DND-41 (cell line): ENCODE measurements at regions not wholly inside any gene's neighbourhood (a gene's known extent, or its start where the extent isn't known, plus 50 kb on each side); places are given as distances from the start of the nearest gene placed in this dataset.

ENCODE experiments used
- ATAC-seq: fragments of 200-7000 bp; cut with Tn5 transposase; 3 replicates; pipeline ENCODE4 v1.9.1; 2021; ENCODE audit warnings: low read depth; ENCODE audit not compliant: insufficient read depth
- DNase-seq: peaks from one replicate; pipeline ENCODE4 v3.0.0-alpha.2; 2020
- H2AFZ ChIP-seq: 2 replicates; pipeline ENCODE4 v1.6.0; 2012; ENCODE audit warnings: low read depth, low read length
- H3K27ac ChIP-seq: 2 replicates; pipeline ENCODE4 v1.5.1; 2012; ENCODE audit warnings: low read length, inconsistent platforms
- H3K27me3 ChIP-seq: fragments of 200-600 bp; sonication (generic); 2 replicates; pipeline ENCODE4 v1.6.0; 2012; ENCODE audit warnings: low read length, mild to moderate bottlenecking, inconsistent platforms; ENCODE audit not compliant: insufficient read depth, poor library complexity
- H3K36me3 ChIP-seq: 2 replicates; pipeline ENCODE4 v1.5.1; 2012; ENCODE audit warnings: low read length, inconsistent platforms; ENCODE audit not compliant: insufficient read depth
- H3K4me1 ChIP-seq: 2 replicates; pipeline ENCODE4 v1.5.1; 2012; ENCODE audit warnings: mild to moderate bottlenecking, low read length; ENCODE audit not compliant: insufficient read depth
- H3K4me2 ChIP-seq: 2 replicates; pipeline ENCODE4 v1.6.0; 2012; ENCODE audit warnings: mild to moderate bottlenecking, moderate library complexity, low read length, inconsistent platforms; ENCODE audit not compliant: insufficient read depth
- H3K4me3 ChIP-seq, 2 experiments: fragments of 200-600 bp in 1 of 2; shearing (Covaris generic) in 1 of 2; 2 replicates each; pipeline ENCODE4 v1.5.1; 2012 to 2016; ENCODE audit warnings: inconsistent platforms in 2 of 2, low read length in 2 of 2, mild to moderate bottlenecking in 2 of 2, low read depth in 1 of 2, moderate library complexity in 1 of 2
- H3K79me2 ChIP-seq: 2 replicates; pipeline ENCODE4 v1.6.0; 2012; ENCODE audit warnings: low read length, inconsistent platforms; ENCODE audit not compliant: insufficient read depth
- H3K9ac ChIP-seq: 2 replicates; pipeline ENCODE4 v1.6.0; 2012; ENCODE audit warnings: low read depth, mild to moderate bottlenecking, inconsistent platforms, low read length, moderate library complexity
- H3K9me3 ChIP-seq: 2 replicates; pipeline ENCODE4 v1.5.1; 2012; ENCODE audit warnings: low read length, moderate library complexity, mild to moderate bottlenecking, inconsistent platforms; ENCODE audit not compliant: insufficient read depth, severe bottlenecking
- H4K20me1 ChIP-seq: 2 replicates; pipeline ENCODE4 v1.6.0; 2012; ENCODE audit warnings: low read length; ENCODE audit not compliant: insufficient read depth
- CTCF ChIP-seq: IDR thresholded peaks from 2 replicates; pipeline ENCODE4 v1.5.1; 2012; ENCODE audit warnings: borderline replicate concordance, low read length, moderate library complexity, mild to moderate bottlenecking; ENCODE audit not compliant: poor library complexity, severe bottlenecking; ENCODE audit errors: extremely low read depth
- EZH2 ChIP-seq: IDR thresholded peaks from 3 replicates; pipeline ENCODE4 v1.6.1; 2012; ENCODE audit warnings: borderline replicate concordance, low read depth, mild to moderate bottlenecking, moderate library complexity, low read length, inconsistent platforms; ENCODE audit not compliant: severe bottlenecking

GRCh38 chr19:23522431-23522830 lies 127.2 kb upstream of the ZNF91 start:
- H3K27me3 ChIP-seq, result no peaks in the 10 kb centered on the region
- no peaks in the 10 kb centered on the region for H3K79me2 ChIP-seq
- no peaks in the 10 kb centered on the region for H3K36me3 ChIP-seq
- H3K9ac ChIP-seq, result no peak overlapping the region
- no peak overlapping the region for H3K4me2 ChIP-seq
- peaks cover 2% of the 10 kb centered on the region for H3K9me3 ChIP-seq
- DNase-seq (no peak), ATAC-seq (no peak)
- H4K20me1 ChIP-seq, result no peaks in the 10 kb centered on the region
- no peak overlapping the region for H3K4me3 ChIP-seq
- no peak for TF ChIP-seq CTCF
- no peak for TF ChIP-seq EZH2
- H3K4me1 ChIP-seq, result no peaks in the 10 kb centered on the region
- no peak overlapping the region for H3K27ac ChIP-seq
- no peak overlapping the region for H2AFZ ChIP-seq

GRCh38 chr19:23521471-23521870 lies 126.2 kb upstream of the ZNF91 start:
- Histone ChIP-seq H2AFZ (no peak overlapping the region), H3K4me1 (no peaks in the 10 kb centered on the region), H3K36me3 (no peaks in the 10 kb centered on the region), H4K20me1 (no peaks in the 10 kb centered on the region), H3K27ac (no peak overlapping the region), H3K79me2 (no peaks in the 10 kb centered on the region), H3K27me3 (no peaks in the 10 kb centered on the region), H3K9ac (no peak overlapping the region), H3K4me3 (no peak overlapping the region), H3K4me2 (no peak overlapping the region), H3K9me3 (no peaks in the 10 kb centered on the region)
- DNase-seq (no peak), ATAC-seq (no peak)
- TF ChIP-seq CTCF (no peak), EZH2 (no peak)

GRCh38 chr19:23520441-23520840 lies 125.2 kb upstream of the ZNF91 start:
- DNase-seq (no peak), ATAC-seq (no peak)
- no peak overlapping the region for H2AFZ ChIP-seq
- TF ChIP-seq EZH2 (no peak), CTCF (no peak)
- no peaks in the 10 kb centered on the region for H3K9me3 ChIP-seq
- H3K4me2 ChIP-seq, result no peak overlapping the region
- no peaks in the 10 kb centered on the region for H3K79me2 ChIP-seq
- no peak overlapping the region for H3K9ac ChIP-seq
- no peaks in the 10 kb centered on the region for H3K27me3 ChIP-seq
- no peak overlapping the region for H3K4me3 ChIP-seq
- H3K4me1 ChIP-seq, result no peaks in the 10 kb centered on the region
- no peaks in the 10 kb centered on the region for H3K36me3 ChIP-seq
- no peaks in the 10 kb centered on the region for H4K20me1 ChIP-seq
- H3K27ac ChIP-seq, result no peak overlapping the region

- Histone ChIP-seq H4K20me1 (no peaks in the 10 kb centered on the region), H3K4me2 (no peak overlapping the region), H3K9ac (no peak overlapping the region), H3K27ac (no peak overlapping the region), H3K36me3 (no peaks in the 10 kb centered on the region), H3K27me3 (no peaks in the 10 kb centered on the region), H3K9me3 (no peaks in the 10 kb centered on the region), H2AFZ (no peak overlapping the region; the same call in 1 of the 2 replicates), H3K4me1 (no peaks in the 10 kb centered on the region), H3K79me2 (no peaks in the 10 kb centered on the region), H3K4me3 (no peak overlapping the region)
- ATAC-seq (no peak), DNase-seq (no peak)
- TF ChIP-seq EZH2, result no peak
- no peak for TF ChIP-seq CTCF
These were observed 123.8 kb upstream of the ZNF91 start for GRCh38 chr19:23519031-23519430.
